Spleen (tissue), 7 donors: ENCODE measurements at regions not wholly inside any gene's neighbourhood (a gene's known extent, or its start where the extent isn't known, plus 50 kb on each side); places are given as distances from the start of the nearest gene placed in this dataset.

Experiments used
- CTCF ChIP-seq, 11 experiments: fragments of 200-600 bp in 7 of 11; fragments of 450-650 bp in 4 of 11; sonication (generic) in 4 of 11; IDR thresholded peaks in 8 of 11; conservative IDR thresholded peaks in 3 of 11; 1 replicate in 7 of 11; 2 replicates in 4 of 11; pipeline versions ENCODE4 v1.4.0 to v1.8.0; 2016 to 2021; ENCODE audit warnings: antibody characterized with exemption in 11 of 11, inconsistent platforms in 4 of 11, mild to moderate bottlenecking in 1 of 11
- POLR2A ChIP-seq, 3 donors: fragments of 450-650 bp; IDR thresholded peaks; one replicate each; pipeline ENCODE4 v1.5.1; 2017; ENCODE audit warnings: antibody characterized with exemption in 3 of 3, mild to moderate bottlenecking in 1 of 3
- donor health status: DM: no; HTN: no; CAD: no; lungs with moderate emphysema.
- donor health status: DM: no; HTN: no; CAD: no.
- donor health status: DM: no; HTN: no; CAD: no.

- TF ChIP-seq POLR2A (IDR thresholded peaks at IDR 0.05) (no peak), CTCF (IDR thresholded peaks at IDR 0.05 in 8 of 11, conservative IDR thresholded peaks at IDR 0.05 in 3 of 11) (no peak)
These were observed 58.2 kb upstream of the ZEB2 start for GRCh38 chr2:144578099-144578498.
